HCT116 (cell line): ENCODE measurements at regions not wholly inside any gene's neighbourhood (a gene's known extent, or its start where the extent isn't known, plus 50 kb on each side); places are given as distances from the start of the nearest gene placed in this dataset.

ENCODE experiments used
- ATAC-seq: fragments of 200-7000 bp; cut with Tn5 transposase; 2 replicates; pipeline ENCODE4 v1.9.1; 2020; ENCODE audit warnings: mild to moderate bottlenecking, moderate library complexity
- BruUV-seq: library from RNA; stranded (reverse); fragments of 400-500 nt; replicated peaks from 2 replicates; lab custom pipeline; 2021; lab: Mats Ljungman, UMichigan
- CTCF ChIA-PET: fragments of 300-600 bp; sonication (Branson Sonifier 250); formaldehyde crosslinking; loops from one replicate; lab custom pipeline; 2021; ENCODE audit warnings: antibody characterized with exemption; lab: Charles Lee
- POLR2A ChIA-PET: fragments of 300-600, 350-600 bp; sonication (Branson Sonifier 250); formaldehyde crosslinking; loops from one replicate; lab custom pipeline; 2021; ENCODE audit warnings: antibody characterized with exemption; lab: Charles Lee
- RAD21 ChIA-PET, 2 experiments: fragments of 300-600 bp; sonication (Branson Sonifier 250); formaldehyde crosslinking; loops; one replicate each; lab custom pipeline; 2023; ENCODE audit warnings: low total read pairs in 2 of 2; ENCODE audit not compliant: uncharacterized antibody in 2 of 2, unreplicated experiment in 2 of 2, low non-redundant PET in 1 of 2; lab: Charles Lee
- DNase-seq: peaks from one replicate; pipeline ENCODE4 v3.0.0-alpha.2; 2010; ENCODE audit warnings: low read depth, low spot score
- H2AFZ ChIP-seq: fragments of 200-600 bp; shearing (Covaris generic), sonication (generic); 2 replicates; pipeline ENCODE4 v1.6.1; 2017; ENCODE audit warnings: low read depth, mixed run types, mixed read lengths, antibody characterized with exemption, low read length; ENCODE audit not compliant: poor library complexity, severe bottlenecking
- H3K27ac ChIP-seq: 2 replicates; pipeline ENCODE4 v1.5.1; 2012; ENCODE audit warnings: low read depth, low read length
- H3K27me3 ChIP-seq: fragments of 200-600 bp; sonication (generic); 2 replicates; pipeline ENCODE4 v1.6.1; 2016; ENCODE audit warnings: mixed run types, low read length, mixed read lengths; ENCODE audit not compliant: insufficient read depth
- H3K36me3 ChIP-seq, 2 experiments: fragments of 200-500 bp in 1 of 2; fragments of 200-600 bp in 1 of 2; sonication (Bioruptor generic) in 1 of 2; sonication (generic) in 1 of 2; 2 replicates each; pipeline versions ENCODE4 v1.5.1 to v1.6.1; 2014 to 2016; ENCODE audit warnings: low read length in 2 of 2, inconsistent platforms in 1 of 2, mixed read lengths in 1 of 2, mixed run types in 1 of 2; ENCODE audit not compliant: insufficient read depth in 2 of 2, control insufficient read depth in 1 of 2
- H3K4me1 ChIP-seq, 2 experiments: fragments of 200-600 bp in 1 of 2; sonication (generic) in 1 of 2; 2 replicates each; pipeline versions ENCODE4 v1.5.1 to v1.6.1; 2012 to 2017; ENCODE audit warnings: low read length in 2 of 2, inconsistent platforms in 1 of 2, mild to moderate bottlenecking in 1 of 2, mixed read lengths in 1 of 2, mixed run types in 1 of 2, moderate library complexity in 1 of 2; ENCODE audit not compliant: insufficient read depth in 2 of 2, control insufficient read depth in 1 of 2
- H3K4me2 ChIP-seq: fragments of 200-600 bp; sonication (generic); 2 replicates; pipeline ENCODE4 v1.6.1; 2017; ENCODE audit warnings: mixed run types, low read length, mixed read lengths
- H3K4me3 ChIP-seq, 2 experiments: fragments of 200-600 bp in 1 of 2; sonication (generic) in 1 of 2; replicated peaks in 1 of 2; 2 replicates each; pipeline ENCODE4 v1.5.1; 2011 to 2016; ENCODE audit warnings: low read length in 2 of 2, control low read depth in 1 of 2, low read depth in 1 of 2, mild to moderate bottlenecking in 1 of 2, mixed read lengths in 1 of 2, mixed run types in 1 of 2
- H3K79me2 ChIP-seq: fragments of 200-600 bp; sonication (generic); 2 replicates; pipeline ENCODE4 v1.6.1; 2017; ENCODE audit warnings: mild to moderate bottlenecking, mixed run types, low read length, moderate library complexity, mixed read lengths; ENCODE audit not compliant: insufficient read depth
- H3K9ac ChIP-seq: fragments of 200-600 bp; sonication (generic); 2 replicates; pipeline ENCODE4 v1.6.1; 2016; ENCODE audit warnings: low read length, mixed read lengths
- H3K9me2 ChIP-seq: fragments of 200-600 bp; sonication (generic), shearing (Covaris generic); 2 replicates; pipeline ENCODE4 v1.6.1; 2017; ENCODE audit warnings: mixed run types, mild to moderate bottlenecking, moderate library complexity; ENCODE audit not compliant: insufficient read depth
- H3K9me3 ChIP-seq, 2 experiments: fragments of 200-500 bp in 1 of 2; fragments of 200-600 bp in 1 of 2; sonication (Bioruptor generic) in 1 of 2; sonication (generic) in 1 of 2; 2 replicates each; pipeline ENCODE4 v1.6.1; 2014 to 2017; ENCODE audit warnings: low read length in 2 of 2, mixed read lengths in 2 of 2, inconsistent platforms in 1 of 2, low read depth in 1 of 2, mild to moderate bottlenecking in 1 of 2, mixed run types in 1 of 2, moderate library complexity in 1 of 2; ENCODE audit not compliant: control insufficient read depth in 1 of 2, insufficient read depth in 1 of 2
- H4K20me1 ChIP-seq: fragments of 200-600 bp; sonication (generic), shearing (Covaris generic); 2 replicates; pipeline ENCODE4 v1.6.1; 2017; ENCODE audit warnings: mixed run types, mild to moderate bottlenecking, moderate library complexity; ENCODE audit not compliant: insufficient read depth
- CEBPB ChIP-seq: IDR thresholded peaks from 2 replicates; pipeline ENCODE4 v1.6.1; 2012; ENCODE audit warnings: low read depth
- EGR1 ChIP-seq: IDR thresholded peaks from 2 replicates; pipeline ENCODE4 v1.6.1; 2012; ENCODE audit warnings: low read depth
- ELF1 ChIP-seq: IDR thresholded peaks from 2 replicates; pipeline ENCODE4 v1.6.1; 2012; ENCODE audit warnings: low read depth, borderline replicate concordance
- FOSL1 ChIP-seq: IDR thresholded peaks from 2 replicates; pipeline ENCODE4 v1.6.1; 2012; ENCODE audit warnings: low read depth
- JUND ChIP-seq: IDR thresholded peaks from 2 replicates; pipeline ENCODE4 v1.6.1; 2012
- POLR2A ChIP-seq: IDR thresholded peaks from 2 replicates; pipeline ENCODE4 v1.7.0; 2011; ENCODE audit warnings: borderline replicate concordance; ENCODE audit not compliant: insufficient read depth, insufficient read length; ENCODE audit errors: extremely low read depth
- POLR2AphosphoS5 ChIP-seq: IDR thresholded peaks from 2 replicates; pipeline ENCODE4 v1.6.1; 2011; ENCODE audit warnings: mild to moderate bottlenecking, low read depth, low read length, moderate library complexity
- RAD21 ChIP-seq: IDR thresholded peaks from 2 replicates; pipeline ENCODE4 v1.6.1; 2012; ENCODE audit warnings: low read depth, mild to moderate bottlenecking
- SIN3A ChIP-seq: IDR thresholded peaks from 2 replicates; pipeline ENCODE4 v1.6.1; 2012; ENCODE audit warnings: low read depth
- SP1 ChIP-seq: IDR thresholded peaks from 2 replicates; pipeline ENCODE4 v1.6.1; 2012; ENCODE audit warnings: low read depth
- SRF ChIP-seq: IDR thresholded peaks from 2 replicates; pipeline ENCODE4 v1.6.1; 2012; ENCODE audit warnings: low read depth
- YY1 ChIP-seq: IDR thresholded peaks from 2 replicates; pipeline ENCODE4 v1.6.1; 2011; ENCODE audit warnings: low read length, low read depth, moderate library complexity, mild to moderate bottlenecking; ENCODE audit not compliant: insufficient replicate concordance; ENCODE audit errors: extremely low read depth
- ZFX ChIP-seq: fragments of 450-650 bp; IDR thresholded peaks from 2 replicates; pipeline ENCODE4 v1.6.1; 2017
- intact Hi-C: fragments of 100-400 bp; cut with micrococcal nuclease; formaldehyde crosslinking; loops from 2 replicates; pipeline ENCODE4 v1.10.0; 2022
- TF ChIP-seq, protein P1 (sequence below): IDR thresholded peaks from 2 replicates; pipeline ENCODE4 v1.6.1; 2012
- TF ChIP-seq, protein P2 (sequence below): IDR thresholded peaks from 2 replicates; pipeline ENCODE4 v1.6.1; 2012
- TF ChIP-seq, protein P3 (sequence below), 3 experiments: fragments of 200-600 bp in 1 of 3; sonication (generic) in 1 of 3; IDR thresholded peaks in 2 of 3; conservative IDR thresholded peaks in 1 of 3; 2 replicates each; pipeline ENCODE4 v1.5.1; 2012 to 2017; ENCODE audit warnings: low read depth in 2 of 3, low read length in 2 of 3, antibody characterized with exemption in 1 of 3, borderline replicate concordance in 1 of 3, control low read depth in 1 of 3, mild to moderate bottlenecking in 1 of 3, mixed read lengths in 1 of 3, mixed run types in 1 of 3, moderate library complexity in 1 of 3; ENCODE audit not compliant: insufficient read depth in 1 of 3

DNA sequence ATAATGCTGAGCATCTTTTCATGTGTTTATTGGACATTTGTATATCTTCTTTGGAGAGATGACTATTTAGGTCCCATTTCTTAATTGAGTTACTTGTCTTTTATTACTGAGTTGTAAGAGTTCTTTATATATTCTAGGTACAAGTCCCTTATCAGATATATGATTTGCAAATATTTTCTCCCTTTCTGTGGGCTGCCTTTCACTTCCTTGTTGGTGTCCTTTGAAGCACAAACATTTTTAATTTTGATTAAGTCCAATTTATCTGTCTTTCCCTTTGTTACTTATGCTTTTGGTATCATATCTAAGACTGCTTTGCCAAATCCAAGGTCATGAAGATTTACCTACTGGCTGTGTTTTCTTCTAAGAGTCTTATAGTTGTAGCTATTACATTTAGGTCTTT lies 113.2 kb downstream of the HNRNPD start:
- ChIA-PET POLR2A (no interaction called here), RAD21 (no interaction called here), CTCF (no interaction called here)
- intact Hi-C loops = loop anchor here (10.0 kb wide), 1 partner anchor 346 kb away; no protein-coding TSS in a partner anchor
- TF ChIP-seq SRF = no peak
- TF ChIP-seq, protein P1, sequence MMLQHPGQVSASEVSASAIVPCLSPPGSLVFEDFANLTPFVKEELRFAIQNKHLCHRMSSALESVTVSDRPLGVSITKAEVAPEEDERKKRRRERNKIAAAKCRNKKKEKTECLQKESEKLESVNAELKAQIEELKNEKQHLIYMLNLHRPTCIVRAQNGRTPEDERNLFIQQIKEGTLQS = no peak
- no peak for TF ChIP-seq ELF1
- no peak for TF ChIP-seq YY1
- no peak for TF ChIP-seq SIN3A
- TF ChIP-seq, protein P2, sequence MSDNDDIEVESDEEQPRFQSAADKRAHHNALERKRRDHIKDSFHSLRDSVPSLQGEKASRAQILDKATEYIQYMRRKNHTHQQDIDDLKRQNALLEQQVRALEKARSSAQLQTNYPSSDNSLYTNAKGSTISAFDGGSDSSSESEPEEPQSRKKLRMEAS = no peak
- no peak for ATAC-seq
- Histone ChIP-seq H3K27me3 (peaks cover 13% of the 10 kb centered on the region; the same call in 1 of the 2 replicates), H3K36me3 (no peaks in the 10 kb centered on the region), H3K79me2 (no peaks in the 10 kb centered on the region), H3K4me1 (no peaks in the 10 kb centered on the region), H2AFZ (no peak overlapping the region), H4K20me1 (no peaks in the 10 kb centered on the region), H3K9me2 (no peaks in the 10 kb centered on the region), H3K27ac (no peak overlapping the region), H3K4me3 (no peak overlapping the region), H3K4me2 (no peak overlapping the region), H3K9me3 (no peaks in the 10 kb centered on the region), H3K9ac (no peak overlapping the region)
- no peak for DNase-seq
- no TSS peak for BruUV-seq

DNA sequence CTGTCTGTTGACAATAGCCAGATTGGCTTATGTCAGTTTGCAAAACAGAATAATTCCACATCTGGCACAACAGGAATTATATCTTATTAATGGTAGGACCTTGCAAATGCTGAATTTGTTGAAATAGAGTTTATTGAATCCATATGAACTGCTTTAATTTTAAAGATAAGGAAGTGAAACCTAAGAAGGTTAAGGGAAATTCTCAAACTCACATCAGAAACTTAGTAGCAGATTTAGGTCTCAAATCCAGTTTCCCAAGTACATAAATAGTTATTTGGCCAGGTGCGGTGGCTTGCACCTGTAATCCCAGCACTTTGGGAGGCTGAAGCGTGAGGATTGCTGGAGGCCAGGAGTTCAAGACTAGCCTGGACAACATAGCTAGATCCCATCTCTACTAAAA lies 117.1 kb downstream of the HNRNPD start:
- H3K79me2 ChIP-seq = no peaks in the 10 kb centered on the region
- peaks cover 24% of the 10 kb centered on the region for H3K27me3 ChIP-seq
- BruUV-seq = no TSS peak
- ChIA-PET POLR2A (no interaction called here), CTCF (no interaction called here), RAD21 (no interaction called here)
- no peak overlapping the region for H3K27ac ChIP-seq
- no peak overlapping the region for H3K9ac ChIP-seq
- no peak overlapping the region for H2AFZ ChIP-seq
- H3K9me3 ChIP-seq = no peaks in the 10 kb centered on the region
- intact Hi-C loops = no loop called here
- DNase-seq (no peak), ATAC-seq (no peak)
- no peaks in the 10 kb centered on the region for H3K4me1 ChIP-seq
- no peaks in the 10 kb centered on the region for H3K36me3 ChIP-seq
- no peak overlapping the region for H3K4me3 ChIP-seq
- no peaks in the 10 kb centered on the region for H4K20me1 ChIP-seq
- H3K9me2 ChIP-seq = no peaks in the 10 kb centered on the region
- H3K4me2 ChIP-seq = no peak overlapping the region
- no peak for TF ChIP-seq JUND
- no peak for TF ChIP-seq POLR2A
- no peak for TF ChIP-seq ZFX
- no peak for TF ChIP-seq ELF1
- no peak for TF ChIP-seq SP1
- no peak for TF ChIP-seq RAD21
- TF ChIP-seq, protein P2 = no peak
- no peak for TF ChIP-seq SIN3A
- TF ChIP-seq POLR2AphosphoS5 = no peak
- TF ChIP-seq, protein P3, sequence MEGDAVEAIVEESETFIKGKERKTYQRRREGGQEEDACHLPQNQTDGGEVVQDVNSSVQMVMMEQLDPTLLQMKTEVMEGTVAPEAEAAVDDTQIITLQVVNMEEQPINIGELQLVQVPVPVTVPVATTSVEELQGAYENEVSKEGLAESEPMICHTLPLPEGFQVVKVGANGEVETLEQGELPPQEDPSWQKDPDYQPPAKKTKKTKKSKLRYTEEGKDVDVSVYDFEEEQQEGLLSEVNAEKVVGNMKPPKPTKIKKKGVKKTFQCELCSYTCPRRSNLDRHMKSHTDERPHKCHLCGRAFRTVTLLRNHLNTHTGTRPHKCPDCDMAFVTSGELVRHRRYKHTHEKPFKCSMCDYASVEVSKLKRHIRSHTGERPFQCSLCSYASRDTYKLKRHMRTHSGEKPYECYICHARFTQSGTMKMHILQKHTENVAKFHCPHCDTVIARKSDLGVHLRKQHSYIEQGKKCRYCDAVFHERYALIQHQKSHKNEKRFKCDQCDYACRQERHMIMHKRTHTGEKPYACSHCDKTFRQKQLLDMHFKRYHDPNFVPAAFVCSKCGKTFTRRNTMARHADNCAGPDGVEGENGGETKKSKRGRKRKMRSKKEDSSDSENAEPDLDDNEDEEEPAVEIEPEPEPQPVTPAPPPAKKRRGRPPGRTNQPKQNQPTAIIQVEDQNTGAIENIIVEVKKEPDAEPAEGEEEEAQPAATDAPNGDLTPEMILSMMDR (IDR thresholded peaks at IDR 0.05 in 2 of 3, conservative IDR thresholded peaks at IDR 0.05 in 1 of 3; ENCODE audit: borderline replicate concordance in 1 of 3, insufficient read depth in 1 of 3, low read depth in 2 of 3, low read length in 2 of 3) = no peak
- no peak for TF ChIP-seq YY1
- no peak for TF ChIP-seq CEBPB
- no peak for TF ChIP-seq FOSL1
- TF ChIP-seq, protein P1 = no peak
- no peak for TF ChIP-seq EGR1
